ENCODE measurements at regions not wholly inside any gene's neighbourhood (a gene's known extent, or its start where the extent isn't known, plus 50 kb on each side); places are given as distances from the start of the nearest gene placed in this dataset.

DNA sequence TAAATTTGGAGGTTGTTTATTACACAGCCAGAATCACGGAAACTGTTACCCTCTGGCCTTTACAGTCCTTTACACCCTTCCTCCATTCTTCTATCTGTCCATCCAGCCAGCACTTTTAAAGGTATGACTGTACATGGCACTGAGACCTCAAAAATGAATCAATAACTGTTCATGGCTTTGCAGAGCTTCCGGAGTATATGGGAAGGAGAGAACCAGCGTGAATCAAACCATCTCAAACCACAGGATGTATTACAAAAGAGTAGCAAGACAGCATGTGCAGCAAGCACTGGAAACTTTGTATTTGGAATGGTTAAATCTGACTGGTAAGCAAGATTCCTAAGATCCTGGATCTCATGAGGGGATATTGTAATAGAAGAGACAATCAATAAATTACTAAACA lies 228.5 kb upstream of the CASK start:
- no peak overlapping the region for H3K9ac ChIP-seq (ENCODE audit: low read length)
- no peaks in the 10 kb centered on the region for H3K9me3 ChIP-seq (ENCODE audit: insufficient read depth, low read length)
- H3K4me2 ChIP-seq (ENCODE audit: low read depth, low read length, poor library complexity, severe bottlenecking), result no peak overlapping the region
- H3F3A ChIP-seq (ENCODE audit: insufficient read depth), result no peaks in the 10 kb centered on the region
- H3K36me3 ChIP-seq (ENCODE audit: low read length), result no peaks in the 10 kb centered on the region
- no peak overlapping the region for H3K4me3 ChIP-seq (ENCODE audit: insufficient read depth, low read length, poor library complexity, severe bottlenecking)
- no peaks in the 10 kb centered on the region for H3K79me2 ChIP-seq (ENCODE audit: insufficient read depth, low read length)
- TF ChIP-seq EZH2phosphoT487 (conservative IDR thresholded peaks at IDR 0.05; ENCODE audit: low read length) (no peak), CTCF (IDR thresholded peaks at IDR 0.05; ENCODE audit: insufficient read depth, low read length, poor library complexity, severe bottlenecking) (no peak)
- no peaks in the 10 kb centered on the region for H3K27me3 ChIP-seq (ENCODE audit: low read length)
- no peaks in the 10 kb centered on the region for H4K20me1 ChIP-seq (ENCODE audit: low read depth, low read length)
- no peak overlapping the region for H2AFZ ChIP-seq (ENCODE audit: low read depth, low read length, severe bottlenecking)
- H3K9me2 ChIP-seq (replicated peaks; ENCODE audit: insufficient read depth, low read length), result no peaks in the 10 kb centered on the region
- H3K27ac ChIP-seq (ENCODE audit: low read depth, low read length), result no peak overlapping the region

DNA sequence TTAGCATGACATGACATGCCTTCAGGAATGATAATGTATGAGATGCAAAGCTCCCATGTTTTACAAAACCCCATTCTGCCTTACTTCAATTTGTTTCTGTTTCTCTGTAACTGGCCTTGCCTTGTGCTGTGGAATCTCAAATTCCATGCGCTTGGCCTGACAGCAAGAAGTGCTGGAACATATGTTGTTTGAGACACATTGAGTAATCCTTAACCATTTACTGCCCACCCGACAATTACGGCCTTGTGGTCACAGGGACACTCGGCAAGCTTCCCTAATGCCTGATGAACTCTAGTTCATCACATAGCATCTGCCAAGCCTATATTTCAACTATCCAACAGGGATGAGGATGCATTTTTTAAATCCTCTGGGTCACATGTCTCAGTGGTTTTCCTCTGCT lies 226.4 kb upstream of the CASK start:
- no peaks in the 10 kb centered on the region for H3K27me3 ChIP-seq (ENCODE audit: low read length)
- no peak for TF ChIP-seq EZH2phosphoT487 (conservative IDR thresholded peaks at IDR 0.05; ENCODE audit: low read length)
- no peak for TF ChIP-seq CTCF (IDR thresholded peaks at IDR 0.05; ENCODE audit: insufficient read depth, low read length, poor library complexity, severe bottlenecking)
- H3K27ac ChIP-seq (ENCODE audit: low read depth, low read length), result no peak overlapping the region

DNA sequence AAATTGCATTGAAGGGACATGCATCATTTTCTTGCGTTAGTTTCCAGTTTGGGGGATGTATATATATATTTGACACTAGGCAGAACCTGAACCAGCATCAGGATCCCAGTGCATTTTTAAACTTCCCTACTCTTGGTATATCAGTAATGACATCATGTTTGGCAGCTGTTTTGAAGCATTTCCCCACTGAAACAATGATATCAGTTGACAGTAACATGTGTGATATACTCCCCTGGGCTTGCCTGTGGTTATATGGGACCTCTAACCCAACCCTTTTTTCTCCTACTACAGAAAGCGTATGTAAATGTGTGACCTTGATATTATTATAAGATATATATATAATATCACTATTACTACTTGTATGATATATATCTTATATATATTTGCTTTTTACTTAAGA lies 225.9 kb upstream of the CASK start:
- H4K20me1 ChIP-seq (ENCODE audit: low read depth, low read length), result no peaks in the 10 kb centered on the region
- no peaks in the 10 kb centered on the region for H3K9me2 ChIP-seq (replicated peaks; ENCODE audit: insufficient read depth, low read length)
- no peak overlapping the region for H3K27ac ChIP-seq (ENCODE audit: low read depth, low read length)
- H3K79me2 ChIP-seq (ENCODE audit: insufficient read depth, low read length), result no peaks in the 10 kb centered on the region
- H2AFZ ChIP-seq (ENCODE audit: low read depth, low read length, severe bottlenecking), result no peak overlapping the region
- H3K27me3 ChIP-seq (ENCODE audit: low read length), result no peaks in the 10 kb centered on the region
- H3K4me2 ChIP-seq (ENCODE audit: low read depth, low read length, poor library complexity, severe bottlenecking), result no peak overlapping the region
- no peak overlapping the region for H3K9ac ChIP-seq (ENCODE audit: low read length)
- H3K36me3 ChIP-seq (ENCODE audit: low read length), result no peaks in the 10 kb centered on the region
- H3K9me3 ChIP-seq (ENCODE audit: insufficient read depth, low read length), result no peaks in the 10 kb centered on the region
- TF ChIP-seq EZH2phosphoT487 (conservative IDR thresholded peaks at IDR 0.05; ENCODE audit: low read length) (no peak), CTCF (IDR thresholded peaks at IDR 0.05; ENCODE audit: insufficient read depth, low read length, poor library complexity, severe bottlenecking) (no peak)
- H3F3A ChIP-seq (ENCODE audit: insufficient read depth), result no peaks in the 10 kb centered on the region
- no peak overlapping the region for H3K4me3 ChIP-seq (ENCODE audit: insufficient read depth, low read length, poor library complexity, severe bottlenecking)

More for the DNA sequence above, 226.4 kb upstream of the CASK start:
- H3K9me3 ChIP-seq (ENCODE audit: insufficient read depth, low read length), result no peaks in the 10 kb centered on the region
- H3K9ac ChIP-seq (ENCODE audit: low read length), result no peak overlapping the region
- H3F3A ChIP-seq (ENCODE audit: insufficient read depth), result no peaks in the 10 kb centered on the region
- no peak overlapping the region for H3K4me3 ChIP-seq (ENCODE audit: insufficient read depth, low read length, poor library complexity, severe bottlenecking)
- no peaks in the 10 kb centered on the region for H3K36me3 ChIP-seq (ENCODE audit: low read length)
- no peak overlapping the region for H3K4me2 ChIP-seq (ENCODE audit: low read depth, low read length, poor library complexity, severe bottlenecking)
- no peaks in the 10 kb centered on the region for H3K79me2 ChIP-seq (ENCODE audit: insufficient read depth, low read length)
- no peaks in the 10 kb centered on the region for H4K20me1 ChIP-seq (ENCODE audit: low read depth, low read length)
- H2AFZ ChIP-seq (ENCODE audit: low read depth, low read length, severe bottlenecking), result no peak overlapping the region
- no peaks in the 10 kb centered on the region for H3K9me2 ChIP-seq (replicated peaks; ENCODE audit: insufficient read depth, low read length)

All from SU-DHL-6 (cell line).